GM13976 (cell line): ENCODE measurements at regions not wholly inside any gene's neighbourhood (a gene's known extent, or its start where the extent isn't known, plus 50 kb on each side); places are given as distances from the start of the nearest gene placed in this dataset.

ENCODE experiments used
- DNase-seq: peaks from one replicate; pipeline ENCODE4 v3.0.0; 2012; ENCODE audit warnings: low spot score
- CTCF ChIP-seq: IDR thresholded peaks from 2 replicates; pipeline ENCODE4 v1.5.1; 2012; ENCODE audit warnings: borderline replicate concordance, mild to moderate bottlenecking; ENCODE audit not compliant: insufficient read depth; ENCODE audit errors: extremely low read depth, missing control alignments, control extremely low read depth
- in situ Hi-C: fragments of 300-500 bp; cut with MboI; formaldehyde crosslinking; loops from one replicate; pipeline ENCODE4 v1.12.0; 2022; ENCODE audit warnings: low sequenced_read_pairs, mixed read lengths, inconsistent platforms; ENCODE audit not compliant: unreplicated experiment

- in situ Hi-C loops, result loop anchor here (25.0 kb wide), 2 partner anchors 459 to 559 kb away; no protein-coding TSS in a partner anchor
- DNase-seq, result peak; percentile 41
- peak; percentile 56 for TF ChIP-seq CTCF
Observed at GRCh38 chr4:123102897-123103471, 180.6 kb upstream of the NUDT6 start.

GRCh38 chr4:123104310-123105025 lies 182.1 kb upstream of the NUDT6 start:
- no peak for TF ChIP-seq CTCF
- DNase-seq, result no peak
- in situ Hi-C loops, result loop anchor here (25.0 kb wide), 2 partner anchors 458 to 558 kb away; no protein-coding TSS in a partner anchor

GRCh38 chr4:123105026-123105420 lies 182.6 kb upstream of the NUDT6 start:
- in situ Hi-C loops, result loop anchor here (25.0 kb wide), 2 partner anchors 457 to 557 kb away; no protein-coding TSS in a partner anchor
- DNase-seq, result no peak

GRCh38 chr4:123106747-123107146 lies 184.3 kb upstream of the NUDT6 start:
- no peak for DNase-seq
- in situ Hi-C loops, result loop anchor here (25.0 kb wide), 2 partner anchors 456 to 556 kb away; no protein-coding TSS in a partner anchor
- TF ChIP-seq CTCF, result no peak

More at GRCh38 chr4:123105026-123105420, 182.6 kb upstream of the NUDT6 start:
- TF ChIP-seq CTCF, result no peak

GRCh38 chr4:123107444-123108252 lies 185.3 kb upstream of the NUDT6 start:
- no peak for DNase-seq
- TF ChIP-seq CTCF, result no peak
- in situ Hi-C loops, result loop anchor here (25.0 kb wide), 2 partner anchors 455 to 555 kb away; no protein-coding TSS in a partner anchor

GRCh38 chr4:123109139-123109538 lies 186.7 kb upstream of the NUDT6 start:
- in situ Hi-C loops, result loop anchor here (25.0 kb wide), 2 partner anchors 453 to 553 kb away; no protein-coding TSS in a partner anchor
- TF ChIP-seq CTCF, result no peak
- no peak for DNase-seq
